HG03103 (cell line): ENCODE measurements at regions not wholly inside any gene's neighbourhood (a gene's known extent, or its start where the extent isn't known, plus 50 kb on each side); places are given as distances from the start of the nearest gene placed in this dataset.

ENCODE experiments used
- ATAC-seq: cut with Tn5 transposase; IDR thresholded peaks from one replicate; pipeline ENCODE4 v1.9.1; 2021; ENCODE audit warnings: low read depth; ENCODE audit not compliant: unreplicated experiment

DNA sequence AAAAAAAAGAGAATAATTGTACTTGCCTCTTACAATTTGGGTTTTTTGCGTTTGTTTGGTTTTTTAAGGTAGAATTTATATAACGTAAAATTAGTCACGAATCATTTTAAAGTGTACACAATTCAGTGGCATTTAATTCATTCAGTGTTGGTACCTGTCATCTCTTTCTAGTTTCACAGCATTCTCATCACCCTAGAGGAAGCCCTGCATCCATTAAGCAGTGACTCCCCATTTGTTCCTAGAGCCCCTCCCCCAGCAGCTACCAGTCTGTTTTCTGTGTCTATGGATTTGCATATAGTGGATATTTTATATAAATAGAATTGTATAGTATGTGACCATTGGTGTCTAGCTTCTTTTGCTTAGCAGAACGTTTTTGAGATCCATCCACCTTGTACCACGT lies 233.2 kb upstream of the FMN2 start:
- ATAC-seq = no peak

DNA sequence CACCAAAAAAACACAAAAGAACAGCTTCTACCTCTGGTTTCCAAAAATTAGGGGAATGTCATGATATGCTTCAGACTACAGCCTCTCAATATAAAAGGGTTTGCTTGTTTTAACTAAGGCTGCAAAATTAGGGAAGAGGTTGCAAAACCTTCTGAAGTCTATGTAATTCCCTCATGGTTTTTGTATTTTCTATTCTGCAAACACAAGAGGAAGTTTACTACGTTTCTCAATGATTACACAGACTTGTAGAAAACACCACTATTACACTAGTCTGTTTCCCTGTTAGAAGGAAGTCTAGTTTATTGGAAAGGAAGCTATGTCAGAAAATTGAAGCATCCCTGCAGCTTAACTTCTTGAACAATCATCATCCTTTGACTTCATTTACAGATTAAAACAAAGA lies 229.7 kb upstream of the FMN2 start:
- no peak for ATAC-seq

DNA sequence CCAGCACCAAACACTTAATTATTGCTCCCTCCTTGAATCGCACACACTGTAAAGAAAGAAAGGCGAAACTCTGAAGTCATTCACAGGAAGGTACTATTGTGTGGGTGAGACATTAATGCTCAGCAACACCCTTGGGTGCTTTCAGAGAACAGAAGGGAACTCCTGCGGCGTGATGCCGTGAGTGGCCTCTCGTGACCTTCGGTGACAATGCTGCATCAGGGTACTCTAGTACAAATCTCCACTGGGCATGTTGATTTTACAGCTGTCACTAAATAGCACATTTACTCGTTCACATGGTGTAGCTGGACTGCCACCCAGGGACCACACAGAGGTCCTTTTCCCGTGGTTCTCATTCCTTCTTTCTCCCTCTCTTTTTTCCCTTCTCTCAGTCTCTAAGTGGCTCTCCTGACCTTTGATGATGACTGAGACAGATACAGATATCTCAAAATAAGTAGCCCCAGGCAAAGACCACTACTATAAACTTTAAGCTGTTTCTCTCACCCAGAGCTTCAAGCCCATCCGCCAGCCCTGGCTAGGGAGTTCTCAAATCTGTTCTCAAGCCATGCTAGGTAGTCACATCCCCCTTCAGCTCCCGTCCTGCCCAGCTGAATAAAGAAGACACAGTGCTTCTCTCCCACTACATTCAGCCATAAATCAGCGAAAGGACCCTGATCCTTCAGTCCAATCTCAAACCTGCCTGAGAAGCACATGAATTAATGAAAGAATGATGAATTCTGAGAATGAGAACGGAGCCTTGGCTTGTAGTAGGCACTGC lies 223.4 kb upstream of the FMN2 start:
- ATAC-seq = no peak

DNA sequence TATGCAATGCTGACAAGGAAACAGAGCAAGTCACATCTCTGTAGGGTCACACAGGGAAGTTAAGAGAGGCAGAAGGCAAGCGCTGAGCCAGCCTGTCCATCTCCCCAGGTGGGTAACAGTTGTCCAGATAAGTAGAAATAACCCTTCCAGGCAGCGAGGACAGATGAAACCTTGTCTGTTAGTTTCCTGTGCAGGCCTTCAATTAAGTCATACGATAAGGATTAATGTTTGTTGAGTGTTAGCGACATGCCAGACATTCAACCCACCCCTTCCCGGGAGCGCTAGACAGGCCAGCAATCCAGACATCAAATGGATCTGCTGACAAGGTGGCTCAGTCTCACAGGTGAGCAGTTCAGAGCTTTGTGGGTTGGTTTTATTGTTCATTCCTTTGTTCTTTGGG lies 221.5 kb upstream of the FMN2 start:
- ATAC-seq = no peak

DNA sequence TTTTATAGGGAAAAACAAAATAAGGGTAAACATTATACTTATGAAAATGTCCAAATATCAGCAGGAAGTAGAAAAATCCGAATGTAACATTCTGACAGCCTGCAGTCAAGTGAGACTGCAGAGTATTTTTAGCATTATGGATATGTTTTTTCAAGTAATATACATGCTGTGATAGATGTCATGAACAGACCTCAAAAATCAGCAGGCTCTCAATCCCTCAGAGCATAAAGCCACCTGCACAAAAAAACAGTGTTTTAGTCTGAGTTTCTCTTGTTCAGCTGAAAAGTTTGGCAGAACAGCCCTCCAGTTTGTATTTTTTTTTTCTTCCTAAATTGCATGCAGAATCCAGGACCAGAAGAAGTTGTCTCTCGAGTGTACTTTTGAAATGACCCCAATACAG lies 219.1 kb upstream of the FMN2 start:
- ATAC-seq = no peak

DNA sequence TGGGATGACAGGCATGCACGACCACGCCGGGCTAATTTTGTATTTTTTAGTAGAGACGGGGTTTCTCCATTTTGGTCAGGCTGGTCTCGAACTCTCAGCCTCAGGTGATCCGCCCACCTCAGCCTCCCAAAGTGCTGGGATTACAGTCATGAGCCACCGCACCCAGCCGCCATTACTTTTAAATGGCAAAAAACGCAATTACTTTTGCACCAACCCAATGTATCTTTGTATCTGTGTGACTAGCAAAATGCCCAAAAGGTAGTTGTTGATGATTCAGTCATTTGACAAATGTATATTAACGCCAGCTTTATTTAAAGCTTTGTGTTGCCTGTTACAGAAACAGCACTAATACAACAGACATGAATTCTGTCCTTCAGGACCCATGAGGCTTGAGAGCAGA lies 216.9 kb upstream of the FMN2 start:
- no peak for ATAC-seq

DNA sequence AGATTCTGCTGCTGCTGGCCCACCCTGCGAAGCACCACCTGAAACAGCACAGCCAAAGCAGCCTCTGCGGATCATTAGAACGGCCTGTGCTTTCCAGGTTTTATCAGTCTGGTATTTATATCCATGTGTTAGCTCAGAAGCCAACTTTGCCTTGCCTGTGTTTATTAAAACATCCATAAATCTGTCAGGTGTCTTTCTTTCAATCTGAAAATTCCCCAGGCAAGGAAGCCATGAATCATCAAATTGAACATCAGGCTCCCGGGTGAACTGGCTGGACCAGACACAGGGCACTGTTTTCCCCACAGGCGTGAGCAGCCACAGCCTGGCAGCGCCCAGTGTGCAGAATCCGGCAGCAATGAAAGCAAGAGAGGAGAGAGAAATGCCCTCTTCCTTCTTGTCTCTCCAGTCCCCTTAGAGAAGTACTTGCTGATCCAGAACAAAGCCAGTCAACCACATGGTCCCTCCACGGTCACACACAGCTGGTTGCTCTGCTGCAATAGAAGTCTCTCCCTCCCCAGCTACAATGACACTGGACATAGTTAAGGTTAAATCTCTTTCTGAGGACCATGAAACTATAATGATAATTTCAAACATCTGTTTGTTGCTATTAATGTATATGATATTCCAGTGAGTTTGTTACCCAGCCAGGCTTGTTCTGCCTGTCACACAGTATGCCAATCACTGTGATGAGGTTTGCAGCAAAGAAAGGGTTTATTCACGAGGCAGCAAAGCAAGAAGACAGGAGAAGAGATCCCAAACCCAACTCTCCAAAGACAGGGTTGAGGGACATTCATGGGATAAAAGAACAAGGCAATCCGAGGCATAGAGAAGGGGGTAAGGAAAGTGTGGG lies 212.1 kb upstream of the FMN2 start:
- no peak for ATAC-seq

DNA sequence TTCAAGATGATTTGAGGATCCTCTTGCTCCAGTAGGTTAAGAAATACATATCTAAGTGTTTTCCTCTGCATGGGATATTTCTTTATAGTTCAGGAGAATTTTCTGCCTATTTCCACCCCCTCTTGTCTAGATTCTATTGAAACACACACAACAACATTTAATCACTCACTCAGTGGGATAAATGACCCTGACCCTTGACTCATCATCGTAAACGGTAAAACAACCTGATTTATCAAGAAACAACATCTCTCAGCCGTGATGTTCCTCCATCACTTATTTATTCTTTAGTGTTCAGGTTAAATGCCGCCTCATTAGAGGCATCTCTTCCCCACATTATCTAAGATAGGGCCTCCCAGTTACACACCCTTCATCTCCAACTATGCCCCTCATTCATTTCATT lies 208.7 kb upstream of the FMN2 start:
- no peak for ATAC-seq

DNA sequence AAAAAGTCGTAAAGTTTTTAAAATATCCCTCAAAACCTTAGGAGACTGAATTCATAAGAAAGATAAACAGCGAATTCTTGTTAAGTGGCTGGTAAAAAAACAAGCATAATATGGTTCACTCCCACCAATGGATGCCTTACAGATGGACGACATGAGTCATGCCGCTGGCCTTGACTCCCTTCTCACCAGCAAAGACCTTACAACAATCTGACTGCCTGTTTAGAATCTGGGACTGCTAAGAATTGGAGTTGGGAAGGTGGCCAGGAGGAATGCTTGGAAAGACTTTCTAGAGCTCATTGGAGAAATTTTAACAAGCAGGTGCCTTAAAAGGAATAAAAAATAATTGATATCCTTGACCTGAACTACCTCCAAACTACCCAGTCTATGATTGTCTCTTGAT lies 206.9 kb upstream of the FMN2 start:
- ATAC-seq = no peak

DNA sequence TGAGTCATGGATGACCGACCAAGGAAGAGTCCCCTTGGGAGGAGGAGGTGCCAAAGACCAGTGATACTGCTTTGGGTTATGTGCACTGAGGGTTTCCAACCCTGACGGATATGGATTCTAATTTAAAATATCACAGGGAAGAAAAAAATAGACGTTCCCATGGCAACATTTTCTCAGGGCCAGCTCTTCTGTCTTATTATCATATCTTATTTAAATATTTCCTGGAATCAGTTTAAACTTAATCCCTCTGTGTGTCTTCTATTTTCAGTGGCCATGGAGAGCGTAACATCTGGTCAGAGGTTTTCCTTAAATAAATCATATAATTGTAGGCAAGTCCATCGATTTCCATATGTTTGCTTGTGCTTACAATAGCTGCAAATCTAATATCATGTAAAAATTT lies 205.4 kb upstream of the FMN2 start:
- ATAC-seq = no peak

DNA sequence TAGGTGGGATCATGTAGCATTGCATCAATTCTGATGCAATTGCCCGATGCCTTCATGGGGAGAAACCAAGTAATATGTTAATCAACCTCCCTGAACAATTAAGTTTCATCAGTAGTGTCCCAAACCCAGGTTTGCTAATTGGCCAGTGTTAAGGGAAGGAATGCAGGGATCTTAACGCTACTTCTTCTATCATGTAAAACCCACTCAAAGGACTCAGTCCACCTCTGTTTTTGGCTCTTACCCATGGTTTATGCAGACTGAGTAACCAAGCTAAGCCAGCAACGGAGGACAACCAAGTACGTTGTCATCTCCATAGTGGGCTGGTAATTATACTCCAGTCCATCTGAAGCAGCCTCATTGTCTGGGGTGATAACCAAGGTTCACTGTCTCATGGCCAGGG lies 203.0 kb upstream of the FMN2 start:
- no peak for ATAC-seq

DNA sequence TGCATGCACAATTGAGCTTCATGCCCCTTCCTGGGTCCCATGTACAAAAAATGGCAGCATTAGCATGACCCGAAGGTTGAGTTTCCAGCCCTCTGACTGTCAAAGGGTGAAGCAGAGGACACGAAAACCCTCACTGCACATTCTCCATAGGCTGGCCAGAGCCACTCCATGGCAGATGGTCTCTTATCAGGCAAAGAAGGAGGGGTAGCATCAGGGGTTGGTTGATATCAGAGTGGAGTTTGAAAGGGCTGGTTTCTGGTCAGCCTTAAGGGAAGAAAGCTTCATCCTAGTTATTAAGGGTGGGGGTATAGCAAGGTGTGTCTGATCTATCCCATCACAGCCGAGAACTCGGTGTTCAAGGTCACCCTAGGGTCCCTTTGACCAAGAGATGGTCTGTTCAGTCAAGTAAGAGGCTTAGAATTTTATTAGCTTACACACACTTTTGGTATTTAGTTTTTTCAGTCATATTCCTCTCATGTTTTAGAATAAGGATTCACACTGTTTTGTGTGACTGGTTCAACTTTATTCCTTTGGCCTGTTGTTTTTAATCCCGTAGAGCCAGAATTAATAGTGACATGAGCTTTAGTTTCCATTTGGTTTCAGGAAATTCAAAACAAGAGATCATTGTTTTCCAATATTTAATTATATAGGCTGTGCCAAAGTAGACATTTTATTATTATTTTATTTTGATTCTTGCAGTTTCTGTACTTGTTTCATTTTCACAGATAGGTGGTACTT lies 199.9 kb upstream of the FMN2 start:
- no peak for ATAC-seq

DNA sequence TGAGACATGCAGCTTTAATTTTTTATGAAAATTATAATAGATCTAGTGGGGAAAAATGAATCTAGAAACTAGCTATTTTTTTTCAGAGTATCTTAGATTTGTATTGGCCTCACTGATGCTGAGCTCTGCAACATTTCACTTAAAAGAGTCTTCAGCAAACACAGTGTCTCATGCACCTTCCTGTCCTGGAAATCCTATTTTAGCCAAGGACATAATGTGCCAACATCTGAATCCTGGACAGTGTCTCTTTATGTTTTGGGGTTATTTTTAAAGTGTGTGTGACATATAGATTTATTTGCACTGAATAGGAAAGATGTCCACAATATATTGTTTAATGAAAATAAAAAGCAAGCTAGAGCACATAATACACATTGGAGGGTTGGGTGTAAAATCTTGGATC lies 199.1 kb upstream of the FMN2 start:
- no peak for ATAC-seq

DNA sequence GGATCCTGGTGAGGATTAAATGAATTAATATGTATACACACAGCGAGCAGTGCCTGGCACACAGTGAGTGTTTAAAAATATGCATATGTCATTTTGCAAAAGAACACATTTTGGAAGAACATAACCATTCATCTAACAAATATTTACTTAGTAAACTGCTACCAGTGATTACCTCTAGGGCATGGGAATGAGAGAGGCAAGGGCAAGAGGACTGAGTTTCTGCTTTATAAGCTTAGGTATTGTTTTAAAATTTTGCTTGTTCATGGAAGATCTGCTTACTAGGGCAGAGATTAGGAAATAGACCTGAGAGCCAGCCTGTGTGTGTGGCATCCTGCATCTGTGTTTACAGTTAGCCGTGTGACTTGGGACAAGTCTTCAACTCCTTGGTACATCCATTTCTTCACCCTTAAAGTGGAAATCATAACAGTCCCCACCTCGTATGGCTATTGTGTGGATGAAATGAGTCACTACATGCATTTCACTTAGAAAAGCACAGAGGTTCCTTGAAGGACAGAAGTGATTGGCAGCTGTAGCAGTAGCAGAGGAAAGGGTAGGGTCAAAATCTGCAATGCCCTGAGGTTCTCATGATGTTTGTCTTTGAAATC lies 198.5 kb upstream of the FMN2 start:
- ATAC-seq = no peak

DNA sequence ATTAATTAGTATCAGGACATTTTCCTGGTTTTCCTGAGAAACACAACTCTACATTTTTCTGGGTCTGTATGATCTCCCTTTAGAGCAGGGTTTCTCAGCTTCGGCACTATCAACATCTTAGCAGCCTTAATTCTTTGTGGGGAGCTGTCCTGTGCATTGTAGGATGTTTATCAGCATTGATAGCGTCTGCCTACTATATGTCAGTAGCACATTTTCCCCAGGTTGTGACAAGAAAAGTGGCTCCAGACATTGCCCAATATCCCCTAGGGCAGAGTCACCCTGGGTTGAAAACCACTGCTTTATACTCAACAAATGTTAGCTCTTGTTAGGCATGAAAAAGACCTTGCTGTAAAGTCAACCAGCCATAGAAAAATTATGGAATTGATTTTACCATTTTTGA lies 195.1 kb upstream of the FMN2 start:
- no peak for ATAC-seq

DNA sequence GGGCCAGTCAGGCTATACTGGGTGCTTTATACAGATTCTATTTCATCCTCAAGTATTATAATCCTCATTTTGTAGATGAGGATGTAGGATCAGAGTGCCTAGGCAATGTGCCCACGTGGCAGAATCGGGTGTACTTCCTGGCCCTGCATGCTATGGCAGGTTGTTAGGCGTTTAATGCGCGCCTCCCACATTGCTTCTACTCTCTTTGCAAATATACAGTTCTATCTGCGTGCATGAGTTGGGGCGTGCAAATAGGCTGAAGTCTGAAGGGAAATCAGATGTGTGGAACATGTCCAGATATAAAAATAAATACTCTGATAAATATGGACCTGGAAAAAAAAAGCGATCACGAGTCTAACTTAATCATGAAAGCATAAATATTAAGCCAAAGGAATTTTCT lies 194.7 kb upstream of the FMN2 start:
- no peak for ATAC-seq

DNA sequence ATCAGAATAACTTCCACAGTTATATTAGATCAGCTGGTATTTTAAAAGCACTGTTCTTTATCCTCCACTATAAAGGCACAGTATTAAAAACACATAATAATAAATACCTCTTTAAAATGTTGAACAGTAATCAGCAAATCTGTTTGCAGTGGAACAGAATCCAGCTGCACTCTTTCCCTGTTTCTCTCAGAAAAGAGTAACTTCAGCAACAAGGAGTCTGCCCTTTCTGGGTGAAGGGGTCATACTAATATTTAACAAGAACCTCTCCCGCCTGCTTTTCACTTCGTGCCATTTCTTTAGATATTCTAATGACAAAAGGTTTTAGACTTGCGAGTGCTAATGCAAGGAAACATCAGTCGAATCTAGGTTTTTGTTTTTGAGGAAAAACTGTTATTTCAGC lies 194.2 kb upstream of the FMN2 start:
- ATAC-seq = no peak

DNA sequence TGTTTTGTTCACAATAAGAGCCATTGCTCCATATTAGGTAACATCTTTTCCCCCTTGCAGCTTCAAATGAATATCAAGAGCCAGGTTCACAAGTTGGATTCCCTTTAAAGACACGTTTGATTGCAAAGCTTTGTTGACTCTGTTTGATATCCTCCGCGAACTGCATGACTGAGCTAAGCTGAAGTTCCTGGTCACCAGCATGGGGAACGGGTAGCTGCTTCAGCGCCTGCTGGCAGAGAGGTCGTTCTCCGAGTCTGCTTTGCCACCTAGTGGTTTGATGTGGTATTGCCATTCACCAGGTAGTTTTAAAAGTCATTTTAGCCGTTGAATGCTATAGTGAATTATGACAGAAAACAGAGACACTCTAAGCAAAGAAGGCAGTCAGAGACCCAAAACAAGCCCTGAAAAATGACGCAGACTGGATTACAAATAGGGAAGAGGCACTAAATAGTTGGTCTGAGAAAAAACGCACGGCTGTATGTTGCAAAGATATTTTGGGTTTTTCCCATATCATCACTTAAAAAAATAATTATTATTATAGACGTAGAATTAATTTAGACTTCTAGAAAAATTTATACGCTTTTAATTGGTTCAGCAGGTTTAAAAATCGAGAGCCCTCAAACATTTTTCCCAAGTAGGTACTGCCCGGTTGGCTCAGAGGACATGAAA lies 193.5 kb upstream of the FMN2 start:
- ATAC-seq = peak; percentile 99

DNA sequence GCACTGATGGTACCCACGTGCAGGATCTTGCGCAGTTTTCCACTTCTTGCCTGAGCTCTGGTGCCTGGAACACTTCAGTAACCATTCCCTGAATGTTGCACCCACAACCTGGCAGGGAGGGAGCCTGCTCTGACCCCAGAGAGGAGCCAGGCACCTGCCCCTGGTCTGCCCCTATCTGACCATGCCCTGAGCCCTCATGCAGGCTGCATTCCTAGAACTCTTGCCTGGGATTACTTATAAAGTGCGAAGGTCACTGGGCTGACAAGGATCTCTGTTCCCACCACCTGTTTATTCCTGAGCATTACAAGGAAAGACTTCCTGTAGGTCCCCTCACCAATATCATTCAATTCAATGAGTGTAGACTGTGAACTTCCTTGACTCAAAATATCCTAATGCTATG lies 191.9 kb upstream of the FMN2 start:
- no peak for ATAC-seq

DNA sequence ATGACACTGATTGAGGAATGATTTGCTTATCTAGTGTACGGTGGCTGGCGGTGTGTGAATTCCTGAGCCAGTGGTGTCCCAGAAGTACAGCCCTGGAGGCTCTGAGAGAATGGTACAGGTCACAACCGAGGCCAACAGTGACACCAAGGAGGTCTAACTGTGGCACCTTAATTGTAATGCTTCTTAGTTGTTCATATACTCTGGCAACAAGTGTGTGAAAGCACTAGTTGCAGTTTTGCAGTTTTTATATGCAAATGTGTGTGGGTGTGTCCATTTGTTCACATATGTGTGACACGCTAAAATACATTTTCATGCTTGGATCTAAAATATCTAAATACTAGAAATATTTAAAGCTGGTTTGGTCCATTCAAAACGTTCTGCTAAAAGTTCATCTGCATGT lies 185.3 kb upstream of the FMN2 start:
- ATAC-seq = no peak

DNA sequence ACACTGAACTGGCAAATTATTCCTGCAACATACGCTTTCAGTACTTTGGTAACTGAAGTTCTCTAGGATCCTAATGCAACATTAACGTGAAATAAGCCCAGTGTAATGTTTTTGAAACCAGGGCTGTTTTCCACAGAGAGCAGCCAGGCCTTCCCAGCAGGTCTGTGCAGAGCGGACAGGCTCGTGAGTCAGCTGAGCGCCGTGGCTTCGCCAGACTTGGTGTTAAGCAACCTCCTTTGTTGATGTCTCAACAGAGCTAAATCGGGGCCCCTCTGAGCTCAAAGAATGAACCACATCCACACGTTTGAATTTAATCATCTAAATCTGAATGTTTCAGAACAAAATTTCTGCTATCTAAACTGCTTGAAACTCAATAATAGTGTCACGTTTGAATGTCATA lies 181.8 kb upstream of the FMN2 start:
- no peak for ATAC-seq
